Suprapubic skin (tissue), 4 donors: ENCODE measurements at regions not wholly inside any gene's neighbourhood (a gene's known extent, or its start where the extent isn't known, plus 50 kb on each side); places are given as distances from the start of the nearest gene placed in this dataset.

ENCODE experiments used
- DNase-seq, 2 donors: peaks; one replicate each; pipeline ENCODE4 v3.0.0-alpha.2; 2019; ENCODE audit warnings: low spot score in 2 of 2
- H3K27ac ChIP-seq: fragments of 200-600 bp; sonication (generic); one replicate; pipeline ENCODE4 v1.5.1; 2019
- H3K27me3 ChIP-seq: fragments of 200-600 bp; sonication (generic); one replicate; pipeline ENCODE4 v1.5.1; 2019
- H3K36me3 ChIP-seq: fragments of 200-600 bp; sonication (generic); one replicate; pipeline ENCODE4 v1.5.1; 2019
- H3K4me1 ChIP-seq: fragments of 200-600 bp; sonication (generic); one replicate; pipeline ENCODE4 v1.5.1; 2019
- H3K4me3 ChIP-seq: fragments of 200-600 bp; sonication (generic); one replicate; pipeline ENCODE4 v1.5.1; 2019; ENCODE audit warnings: mild to moderate bottlenecking
- H3K9me3 ChIP-seq: fragments of 200-600 bp; sonication (generic); one replicate; pipeline ENCODE4 v1.5.1; 2019
- CTCF ChIP-seq, 2 donors: fragments of 200-600 bp in 1 of 2; fragments of 450-650 bp in 1 of 2; sonication (generic) in 1 of 2; IDR thresholded peaks; one replicate each; pipeline ENCODE4 v1.5.1; 2016 to 2019; ENCODE audit warnings: antibody characterized with exemption in 2 of 2, mild to moderate bottlenecking in 1 of 2, moderate library complexity in 1 of 2
- EP300 ChIP-seq: sonication (generic); formaldehyde crosslinking; IDR thresholded peaks from one replicate; pipeline ENCODE4 v1.6.1; 2017; ENCODE audit warnings: antibody characterized with exemption
- POLR2A ChIP-seq, 2 donors: fragments of 450-650 bp; IDR thresholded peaks; one replicate each; pipeline ENCODE4 v1.6.1; 2017; ENCODE audit warnings: antibody characterized with exemption in 2 of 2, mild to moderate bottlenecking in 2 of 2, moderate library complexity in 2 of 2
- POLR2AphosphoS5 ChIP-seq, 3 donors: sonication (generic); formaldehyde crosslinking; IDR thresholded peaks; one replicate each; pipeline ENCODE4 v1.6.1; 2017; ENCODE audit warnings: antibody characterized with exemption in 3 of 3
- WGBS: methylation state at CpG from one replicate; pipeline ENCODE4 v1.1.5; 2018; 5-methylcytosine and 5-hydroxymethylcytosine counted together

- H3K4me3 ChIP-seq, result no peak overlapping the region
- H3K9me3 ChIP-seq, result no peaks in the 10 kb centered on the region
- H3K27ac ChIP-seq, result no peak overlapping the region
- DNase-seq, result no peak
- no peaks in the 10 kb centered on the region for H3K4me1 ChIP-seq
- no peaks in the 10 kb centered on the region for H3K27me3 ChIP-seq
- 84% methylated on average over 4 of the region's 4 CpGs for WGBS
- no peak for TF ChIP-seq POLR2AphosphoS5 (IDR thresholded peaks at IDR 0.05)
- TF ChIP-seq EP300, result no peak
- TF ChIP-seq POLR2A (IDR thresholded peaks at IDR 0.05), result no peak
- no peak for TF ChIP-seq CTCF (IDR thresholded peaks at IDR 0.05)
- no peaks in the 10 kb centered on the region for H3K36me3 ChIP-seq
These were observed 217.4 kb upstream of the TPM1 start for GRCh38 chr15:62825191-62825590.

GRCh38 chr15:62826561-62826960, 216.0 kb upstream of the TPM1 start:
- no peaks in the 10 kb centered on the region for H3K36me3 ChIP-seq
- no peak for DNase-seq
- no peaks in the 10 kb centered on the region for H3K4me1 ChIP-seq
- no peak overlapping the region for H3K4me3 ChIP-seq
- TF ChIP-seq POLR2A (IDR thresholded peaks at IDR 0.05), result no peak
- TF ChIP-seq POLR2AphosphoS5 (IDR thresholded peaks at IDR 0.05), result no peak
- no peak for TF ChIP-seq EP300
- no peak for TF ChIP-seq CTCF (IDR thresholded peaks at IDR 0.05)
- no peaks in the 10 kb centered on the region for H3K27me3 ChIP-seq
- H3K9me3 ChIP-seq, result no peaks in the 10 kb centered on the region
- H3K27ac ChIP-seq, result no peak overlapping the region
- 88% methylated on average over 1 of the region's 1 CpG for WGBS

GRCh38 chr15:62828364-62828763, 214.2 kb upstream of the TPM1 start:
- DNase-seq, result no peak
- WGBS, result 95% methylated on average over 1 of the region's 1 CpG
- no peaks in the 10 kb centered on the region for H3K9me3 ChIP-seq
- no peak for TF ChIP-seq POLR2AphosphoS5 (IDR thresholded peaks at IDR 0.05)
- TF ChIP-seq POLR2A (IDR thresholded peaks at IDR 0.05), result no peak
- TF ChIP-seq EP300, result no peak
- no peak for TF ChIP-seq CTCF (IDR thresholded peaks at IDR 0.05)
- H3K27me3 ChIP-seq, result no peaks in the 10 kb centered on the region
- H3K36me3 ChIP-seq, result no peaks in the 10 kb centered on the region
- H3K4me3 ChIP-seq, result no peak overlapping the region
- no peaks in the 10 kb centered on the region for H3K4me1 ChIP-seq
- H3K27ac ChIP-seq, result no peak overlapping the region

GRCh38 chr15:62832231-62832630, 210.3 kb upstream of the TPM1 start:
- H3K36me3 ChIP-seq, result peaks cover 13% of the 10 kb centered on the region
- H3K27ac ChIP-seq, result no peak overlapping the region
- H3K9me3 ChIP-seq, result no peaks in the 10 kb centered on the region
- TF ChIP-seq POLR2A (IDR thresholded peaks at IDR 0.05) (no peak), EP300 (no peak), CTCF (IDR thresholded peaks at IDR 0.05) (no peak), POLR2AphosphoS5 (IDR thresholded peaks at IDR 0.05) (no peak)
- H3K27me3 ChIP-seq, result no peaks in the 10 kb centered on the region
- no peaks in the 10 kb centered on the region for H3K4me1 ChIP-seq
- DNase-seq, result no peak
- 97% methylated on average over 2 of the region's 2 CpGs for WGBS
- H3K4me3 ChIP-seq, result no peak overlapping the region

- 68% methylated on average over 9 of the region's 12 CpGs for WGBS
- peaks cover 18% of the 10 kb centered on the region for H3K36me3 ChIP-seq
- H3K9me3 ChIP-seq, result no peaks in the 10 kb centered on the region
- no peaks in the 10 kb centered on the region for H3K27me3 ChIP-seq
- DNase-seq, result no peak
- no peak overlapping the region for H3K27ac ChIP-seq
- TF ChIP-seq CTCF (IDR thresholded peaks at IDR 0.05) (no peak), EP300 (no peak), POLR2A (IDR thresholded peaks at IDR 0.05) (no peak), POLR2AphosphoS5 (IDR thresholded peaks at IDR 0.05) (no peak)
- no peaks in the 10 kb centered on the region for H3K4me1 ChIP-seq
- H3K4me3 ChIP-seq, result no peak overlapping the region
These were observed 208.9 kb upstream of the TPM1 start for GRCh38 chr15:62833646-62834045.
